GM12875 (cell line): ENCODE measurements at regions not wholly inside any gene's neighbourhood (a gene's known extent, or its start where the extent isn't known, plus 50 kb on each side); places are given as distances from the start of the nearest gene placed in this dataset.

Experiments used
- H3K4me3 ChIP-seq: one replicate; pipeline ENCODE4 v1.5.1; 2011; ENCODE audit warnings: low read depth, low read length, control low read depth
- TF ChIP-seq, protein P1 (sequence below): IDR thresholded peaks from 2 replicates; pipeline ENCODE4 v1.5.1; 2011; ENCODE audit warnings: low read depth, mild to moderate bottlenecking, control low read depth, inconsistent platforms, low read length, moderate library complexity, borderline replicate concordance; ENCODE audit not compliant: insufficient read depth

GRCh38 chr1:59236721-59237545 is 60.0 kb upstream of the FGGY start:
- TF ChIP-seq, protein P1, sequence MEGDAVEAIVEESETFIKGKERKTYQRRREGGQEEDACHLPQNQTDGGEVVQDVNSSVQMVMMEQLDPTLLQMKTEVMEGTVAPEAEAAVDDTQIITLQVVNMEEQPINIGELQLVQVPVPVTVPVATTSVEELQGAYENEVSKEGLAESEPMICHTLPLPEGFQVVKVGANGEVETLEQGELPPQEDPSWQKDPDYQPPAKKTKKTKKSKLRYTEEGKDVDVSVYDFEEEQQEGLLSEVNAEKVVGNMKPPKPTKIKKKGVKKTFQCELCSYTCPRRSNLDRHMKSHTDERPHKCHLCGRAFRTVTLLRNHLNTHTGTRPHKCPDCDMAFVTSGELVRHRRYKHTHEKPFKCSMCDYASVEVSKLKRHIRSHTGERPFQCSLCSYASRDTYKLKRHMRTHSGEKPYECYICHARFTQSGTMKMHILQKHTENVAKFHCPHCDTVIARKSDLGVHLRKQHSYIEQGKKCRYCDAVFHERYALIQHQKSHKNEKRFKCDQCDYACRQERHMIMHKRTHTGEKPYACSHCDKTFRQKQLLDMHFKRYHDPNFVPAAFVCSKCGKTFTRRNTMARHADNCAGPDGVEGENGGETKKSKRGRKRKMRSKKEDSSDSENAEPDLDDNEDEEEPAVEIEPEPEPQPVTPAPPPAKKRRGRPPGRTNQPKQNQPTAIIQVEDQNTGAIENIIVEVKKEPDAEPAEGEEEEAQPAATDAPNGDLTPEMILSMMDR, result no peak
- H3K4me3 ChIP-seq, result no peak overlapping the region

DNA sequence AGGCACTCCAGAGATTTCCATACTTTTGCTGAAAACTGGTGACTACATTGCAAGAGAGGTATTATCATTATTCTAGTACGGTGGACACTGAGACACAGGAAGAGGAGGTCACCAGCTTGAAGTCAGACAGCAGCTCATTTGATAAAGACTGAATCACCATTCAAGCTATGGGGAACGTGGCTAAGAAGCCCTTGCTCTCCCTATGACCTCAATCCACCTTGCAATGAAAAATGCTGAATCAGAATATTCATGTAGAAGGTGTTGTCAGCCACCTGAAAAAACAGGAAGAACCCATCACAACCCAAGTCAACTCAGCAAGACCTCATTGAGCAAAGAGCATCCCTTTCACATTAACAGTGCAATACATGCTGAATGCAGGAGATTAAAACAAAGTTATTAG is 59.0 kb upstream of the FGGY start:
- TF ChIP-seq, protein P1, result no peak

DNA sequence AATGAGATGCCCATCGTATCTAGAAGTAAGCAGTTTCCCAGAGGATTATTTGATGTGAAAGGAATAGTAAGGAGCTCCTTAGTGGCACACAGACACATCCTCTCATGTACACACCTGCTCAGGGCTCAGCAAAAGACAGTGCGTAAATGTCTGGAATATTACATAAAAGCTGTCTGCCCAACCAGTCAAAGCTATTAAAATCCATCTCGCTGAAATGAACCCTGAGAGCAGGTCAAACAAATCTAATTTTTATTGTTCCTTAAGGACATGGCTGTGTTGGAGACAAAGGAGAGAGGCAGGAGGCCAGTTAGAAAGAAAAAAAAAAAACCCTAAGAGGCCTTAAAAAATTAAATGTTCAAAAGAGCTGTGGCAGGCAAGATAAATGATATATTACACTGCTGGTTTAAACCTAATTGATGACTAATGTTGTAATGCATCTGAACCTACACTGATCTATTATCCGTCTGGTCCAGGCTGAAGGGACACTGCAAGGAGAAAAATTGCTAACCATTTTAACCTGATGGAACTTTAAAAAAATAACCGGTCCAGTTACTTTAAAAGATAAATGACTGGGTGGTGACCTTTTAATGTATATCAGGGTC is 58.5 kb upstream of the FGGY start:
- TF ChIP-seq, protein P1, result no peak
- H3K4me3 ChIP-seq, result no peak overlapping the region

More for the DNA sequence above, 59.0 kb upstream of the FGGY start:
- H3K4me3 ChIP-seq, result no peak overlapping the region

DNA sequence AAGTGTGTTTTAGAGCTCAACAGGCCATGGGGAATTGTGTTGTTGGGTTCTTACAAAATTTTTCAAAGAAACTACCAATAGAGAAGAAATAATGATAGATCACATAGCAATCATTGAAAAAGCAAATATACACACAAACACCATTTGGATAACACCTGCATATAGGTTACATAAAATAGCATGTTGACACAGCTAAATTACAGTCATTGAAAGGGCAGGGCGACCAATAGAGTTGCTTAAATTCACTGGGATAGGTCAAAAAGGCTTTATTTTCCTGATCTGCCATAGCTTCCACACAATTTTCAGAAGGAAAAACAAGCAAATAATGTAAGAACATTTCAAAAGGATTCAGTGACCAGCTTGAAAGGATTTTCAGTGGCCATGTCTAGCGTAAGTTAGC is 57.9 kb upstream of the FGGY start:
- TF ChIP-seq, protein P1, result no peak
- no peak overlapping the region for H3K4me3 ChIP-seq

DNA sequence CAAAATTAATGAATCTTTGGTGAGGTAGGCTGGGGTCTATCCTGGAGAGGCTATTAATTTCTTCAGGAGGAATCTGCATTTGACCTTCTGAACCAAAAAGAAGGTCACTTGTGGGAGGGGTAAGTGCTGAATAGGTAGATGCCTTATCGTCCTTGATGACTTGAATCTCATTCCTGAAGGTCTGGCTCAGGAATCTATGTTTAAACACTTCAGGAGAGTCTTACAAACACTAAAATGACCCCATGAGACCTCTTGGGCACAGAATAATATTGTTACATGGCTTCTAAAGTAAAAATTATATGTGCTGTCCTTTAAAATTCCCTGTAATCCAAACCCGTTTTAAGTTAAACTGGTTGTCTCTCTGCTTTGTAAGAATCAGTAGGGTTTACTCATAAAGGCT is 55.0 kb upstream of the FGGY start:
- TF ChIP-seq, protein P1, result no peak
- H3K4me3 ChIP-seq, result no peak overlapping the region

DNA sequence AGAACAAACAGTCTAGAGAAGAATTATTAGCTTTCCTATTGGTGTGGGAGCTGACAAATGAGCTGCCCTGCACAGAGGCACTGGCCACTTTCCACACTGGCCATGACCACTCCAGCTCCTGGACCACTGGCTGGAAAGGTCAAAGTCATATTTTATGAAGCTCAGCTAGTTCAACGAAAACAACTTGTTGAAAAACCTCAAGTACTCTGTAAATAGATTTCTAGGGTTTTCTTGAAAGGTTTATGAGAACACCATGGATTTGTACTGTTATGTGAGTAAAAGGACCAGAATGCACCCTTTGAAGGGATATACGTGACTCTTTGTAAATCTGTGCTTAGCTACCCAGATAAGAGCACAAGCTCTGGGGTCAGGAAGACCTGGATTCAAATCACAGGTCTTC is 54.5 kb upstream of the FGGY start:
- H3K4me3 ChIP-seq, result no peak overlapping the region

GRCh38 chr1:59243550-59243949 is 53.3 kb upstream of the FGGY start:
- TF ChIP-seq, protein P1, result no peak
- H3K4me3 ChIP-seq, result no peak overlapping the region

More for the DNA sequence above, 54.5 kb upstream of the FGGY start:
- TF ChIP-seq, protein P1, result no peak
